Endothelial cell of umbilical vein (primary cell): ENCODE measurements at regions not wholly inside any gene's neighbourhood (a gene's known extent, or its start where the extent isn't known, plus 50 kb on each side); places are given as distances from the start of the nearest gene placed in this dataset.
A peak's percentile ranks its signal among the peaks of the same experiment; 100 is the strongest.

Source experiments
- BruUV-seq: library from RNA; stranded (reverse); fragments of 400-500 nt; replicated peaks from 2 replicates; lab custom pipeline; 2021; lab: Mats Ljungman, UMichigan
- CTCF ChIA-PET: fragments of 300-600, 350-600 bp; sonication (Branson Sonifier 250); formaldehyde crosslinking; loops from one replicate; lab custom pipeline; 2021; ENCODE audit warnings: antibody characterized with exemption, inconsistent platforms; lab: Charles Lee
- POLR2A ChIA-PET: fragments of 300-600, 350-600 bp; sonication (Branson Sonifier 250); formaldehyde crosslinking; loops from one replicate; lab custom pipeline; 2021; ENCODE audit warnings: antibody characterized with exemption, inconsistent platforms; lab: Charles Lee
- DNase-seq: peaks from one replicate; pipeline ENCODE4 v3.0.0-alpha.2; 2011; ENCODE audit warnings: low read depth, low spot score
- FAIRE-seq: peaks from 2 replicates; lab custom pipeline; 2011; peaks lifted over from hg19 to GRCh38; lab: Jason Lieb, UNC
- H2AFZ ChIP-seq: 2 replicates; pipeline ENCODE4 v1.6.0; 2012; ENCODE audit warnings: low read depth, low read length, control low read depth, inconsistent platforms
- H3K27ac ChIP-seq: 2 replicates; pipeline ENCODE4 v1.5.1; 2011; ENCODE audit warnings: low read depth, mild to moderate bottlenecking, control low read depth, low read length, moderate library complexity; ENCODE audit not compliant: insufficient read depth
- H3K27me3 ChIP-seq, 2 experiments: 2 replicates each; pipeline versions ENCODE4 v1.6.0 to v1.6.1; 2011; ENCODE audit warnings: low read length in 2 of 2, mixed read lengths in 1 of 2; ENCODE audit not compliant: control insufficient read depth in 2 of 2, insufficient read depth in 2 of 2
- H3K36me3 ChIP-seq, 2 experiments: 2 replicates in 1 of 2; 3 replicates in 1 of 2; pipeline ENCODE4 v1.5.1; 2011; ENCODE audit warnings: low read length in 2 of 2, mild to moderate bottlenecking in 1 of 2, moderate library complexity in 1 of 2; ENCODE audit not compliant: control insufficient read depth in 2 of 2, insufficient read depth in 2 of 2; ENCODE audit errors: extremely low read depth in 1 of 2
- H3K4me1 ChIP-seq: 3 replicates; pipeline ENCODE4 v1.5.1; 2011; ENCODE audit warnings: mild to moderate bottlenecking, low read length; ENCODE audit not compliant: control insufficient read depth, insufficient read depth; ENCODE audit errors: extremely low read depth
- H3K4me2 ChIP-seq: 2 replicates; pipeline ENCODE4 v1.6.1; 2011; ENCODE audit warnings: low read length, control low read depth, mixed read lengths; ENCODE audit not compliant: insufficient read depth
- H3K4me3 ChIP-seq, 3 experiments: fragments of 200-600 bp in 1 of 3; sonication (generic), shearing (Covaris generic) in 1 of 3; replicated peaks in 1 of 3; 2 replicates each; pipeline ENCODE4 v1.5.1; 2011 to 2016; ENCODE audit warnings: control low read depth in 3 of 3, low read length in 3 of 3, mild to moderate bottlenecking in 2 of 3, inconsistent platforms in 1 of 3, low read depth in 1 of 3, moderate library complexity in 1 of 3; ENCODE audit not compliant: insufficient read depth in 1 of 3
- H3K79me2 ChIP-seq: 2 replicates; pipeline ENCODE4 v1.6.0; 2012; ENCODE audit warnings: low read length, inconsistent platforms; ENCODE audit not compliant: control insufficient read depth, insufficient read depth
- H3K9ac ChIP-seq: replicated peaks from 2 replicates; pipeline ENCODE3; 2011; ENCODE audit warnings: low read length, control low read depth; ENCODE audit not compliant: insufficient read depth; ENCODE audit errors: extremely low read depth
- H3K9me1 ChIP-seq: replicated peaks from 3 replicates; pipeline ENCODE4 v1.6.0; 2011; ENCODE audit warnings: mild to moderate bottlenecking, low read length; ENCODE audit not compliant: control insufficient read depth, insufficient read depth; ENCODE audit errors: extremely low read depth
- H3K9me3 ChIP-seq: replicated peaks from 2 replicates; pipeline ENCODE4 v1.5.1; 2012; ENCODE audit warnings: low read length, inconsistent platforms; ENCODE audit not compliant: control insufficient read depth, insufficient read depth
- H4K20me1 ChIP-seq: replicated peaks from 2 replicates; pipeline ENCODE3; 2011; ENCODE audit warnings: mild to moderate bottlenecking, low read length; ENCODE audit not compliant: control insufficient read depth, insufficient read depth; ENCODE audit errors: extremely low read depth
- EZH2 ChIP-seq: IDR thresholded peaks from 2 replicates; pipeline ENCODE4 v1.6.1; 2012; ENCODE audit warnings: borderline replicate concordance, low read depth, mild to moderate bottlenecking, moderate library complexity, low read length, inconsistent platforms; ENCODE audit not compliant: severe bottlenecking
- FOS ChIP-seq: IDR thresholded peaks from 2 replicates; pipeline ENCODE4 v1.6.1; 2011; ENCODE audit warnings: mild to moderate bottlenecking, low read length, moderate library complexity, borderline replicate concordance; ENCODE audit not compliant: insufficient read depth
- GATA2 ChIP-seq: IDR thresholded peaks from 2 replicates; pipeline ENCODE4 v1.7.0; 2011; ENCODE audit warnings: low read depth, mild to moderate bottlenecking, moderate library complexity, mixed read lengths, low read length; ENCODE audit not compliant: insufficient read length, insufficient read depth
- JUN ChIP-seq: IDR thresholded peaks from 2 replicates; pipeline ENCODE4 v1.6.1; 2011; ENCODE audit warnings: borderline replicate concordance, low read depth; ENCODE audit not compliant: insufficient read length, insufficient read depth
- MAX ChIP-seq: IDR thresholded peaks from 2 replicates; pipeline ENCODE4 v1.6.1; 2011; ENCODE audit not compliant: insufficient read depth, insufficient read length
- MYC ChIP-seq: IDR thresholded peaks from one replicate; pipeline ENCODE4 v1.6.1; 2011; ENCODE audit warnings: mild to moderate bottlenecking, low read depth, low read length
- POLR2A ChIP-seq: IDR thresholded peaks from 2 replicates; pipeline ENCODE4 v1.6.1; 2012; ENCODE audit warnings: low read depth, mild to moderate bottlenecking, control low read depth, low read length
- POLR2AphosphoS5 ChIP-seq: IDR thresholded peaks from 2 replicates; pipeline ENCODE4 v1.6.1; 2012; ENCODE audit warnings: low read depth, mild to moderate bottlenecking, control low read depth, low read length, moderate library complexity; ENCODE audit not compliant: insufficient read depth
- dilution Hi-C: fragments of 300-500 bp; cut with MboI; formaldehyde crosslinking; loops from one replicate; pipeline ENCODE4 v1.15.0; 2019; ENCODE audit warnings: low sequenced_read_pairs; ENCODE audit not compliant: extremely low pct_ligation_motif_present
- intact Hi-C: fragments of 100-400 bp; cut with micrococcal nuclease; formaldehyde crosslinking; loops from one replicate; pipeline ENCODE4 v1.10.0; 2022
- TF ChIP-seq, protein P1 (sequence below), 2 donors: IDR thresholded peaks; 1 replicate in 1 of 2; 2 replicates in 1 of 2; pipeline ENCODE4 v1.5.1; 2011; ENCODE audit warnings: low read length in 2 of 2, mild to moderate bottlenecking in 2 of 2, moderate library complexity in 2 of 2, control low read depth in 1 of 2, inconsistent platforms in 1 of 2, low read depth in 1 of 2; ENCODE audit not compliant: insufficient read depth in 1 of 2; ENCODE audit errors: extremely low read depth in 1 of 2

DNA sequence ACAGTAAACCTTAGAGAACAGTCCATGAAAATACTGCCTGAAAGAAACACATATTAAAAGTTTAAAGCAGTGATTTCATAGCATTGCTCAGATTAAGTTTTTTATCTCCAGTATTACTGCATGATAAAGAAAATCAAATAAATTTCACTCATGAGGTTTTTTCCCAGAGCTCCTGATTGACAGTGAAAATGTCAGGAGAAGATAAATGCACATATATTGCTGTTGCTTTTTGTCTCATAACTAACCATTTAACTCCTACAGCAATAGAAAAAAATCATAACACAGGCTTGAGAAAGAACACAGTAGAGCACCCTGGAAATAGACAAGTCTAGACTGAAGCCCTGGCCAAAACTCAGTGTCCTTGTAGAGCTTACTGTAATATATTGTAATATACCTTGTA is 391.0 kb downstream of the TMX3 start:
- no peaks in the 10 kb centered on the region for H3K9me3 ChIP-seq
- no peak overlapping the region for H3K4me3 ChIP-seq
- no peaks in the 10 kb centered on the region for H3K27me3 ChIP-seq
- no TSS peak for BruUV-seq
- dilution Hi-C loops: no loop called here
- H3K79me2 ChIP-seq: no peaks in the 10 kb centered on the region
- H3K4me2 ChIP-seq: no peak overlapping the region
- H3K9ac ChIP-seq: no peak overlapping the region
- no peaks in the 10 kb centered on the region for H4K20me1 ChIP-seq
- FAIRE-seq (no peak), DNase-seq (no peak)
- ChIA-PET CTCF (no interaction called here), POLR2A (no interaction called here)
- TF ChIP-seq MYC (no peak), POLR2AphosphoS5 (no peak)
- no peaks in the 10 kb centered on the region for H3K36me3 ChIP-seq
- H3K4me1 ChIP-seq: no peaks in the 10 kb centered on the region
- no peaks in the 10 kb centered on the region for H3K9me1 ChIP-seq
- no peak overlapping the region for H3K27ac ChIP-seq
- no peak overlapping the region for H2AFZ ChIP-seq
- intact Hi-C loops: no loop called here

DNA sequence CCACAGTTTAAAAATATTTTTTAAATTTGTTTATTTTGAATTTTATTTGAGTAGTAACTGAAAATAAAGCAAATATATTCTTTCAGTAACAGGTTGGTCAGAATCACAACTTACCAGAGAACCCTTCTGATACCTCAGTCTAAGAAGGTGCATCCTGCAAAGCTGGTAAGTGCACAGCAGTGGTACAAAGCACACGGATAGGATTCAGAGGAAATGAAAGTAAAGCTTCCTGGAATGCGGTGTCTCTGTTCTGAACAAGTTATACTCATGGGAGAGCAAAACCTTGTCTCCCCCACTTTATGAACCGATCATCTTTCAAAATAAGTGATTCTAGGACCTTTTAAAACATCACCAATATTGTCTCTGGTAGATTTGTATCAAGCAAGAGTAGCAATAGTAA is 398.3 kb downstream of the TMX3 start:
- Histone ChIP-seq H2AFZ (no peak overlapping the region), H3K9ac (no peak overlapping the region), H3K4me3 (no peak overlapping the region), H3K9me3 (no peaks in the 10 kb centered on the region), H3K4me2 (no peak overlapping the region), H3K4me1 (no peaks in the 10 kb centered on the region), H3K9me1 (no peaks in the 10 kb centered on the region), H3K36me3 (no peaks in the 10 kb centered on the region), H3K79me2 (no peaks in the 10 kb centered on the region), H3K27me3 (no peaks in the 10 kb centered on the region), H3K27ac (no peak overlapping the region), H4K20me1 (no peaks in the 10 kb centered on the region)
- CTCF ChIA-PET: no interaction called here
- intact Hi-C loops: no loop called here
- TF ChIP-seq MYC (no peak), POLR2AphosphoS5 (no peak), FOS (no peak), MAX (no peak), GATA2 (no peak), POLR2A (no peak), EZH2 (no peak), JUN (no peak)
- TF ChIP-seq, protein P1, sequence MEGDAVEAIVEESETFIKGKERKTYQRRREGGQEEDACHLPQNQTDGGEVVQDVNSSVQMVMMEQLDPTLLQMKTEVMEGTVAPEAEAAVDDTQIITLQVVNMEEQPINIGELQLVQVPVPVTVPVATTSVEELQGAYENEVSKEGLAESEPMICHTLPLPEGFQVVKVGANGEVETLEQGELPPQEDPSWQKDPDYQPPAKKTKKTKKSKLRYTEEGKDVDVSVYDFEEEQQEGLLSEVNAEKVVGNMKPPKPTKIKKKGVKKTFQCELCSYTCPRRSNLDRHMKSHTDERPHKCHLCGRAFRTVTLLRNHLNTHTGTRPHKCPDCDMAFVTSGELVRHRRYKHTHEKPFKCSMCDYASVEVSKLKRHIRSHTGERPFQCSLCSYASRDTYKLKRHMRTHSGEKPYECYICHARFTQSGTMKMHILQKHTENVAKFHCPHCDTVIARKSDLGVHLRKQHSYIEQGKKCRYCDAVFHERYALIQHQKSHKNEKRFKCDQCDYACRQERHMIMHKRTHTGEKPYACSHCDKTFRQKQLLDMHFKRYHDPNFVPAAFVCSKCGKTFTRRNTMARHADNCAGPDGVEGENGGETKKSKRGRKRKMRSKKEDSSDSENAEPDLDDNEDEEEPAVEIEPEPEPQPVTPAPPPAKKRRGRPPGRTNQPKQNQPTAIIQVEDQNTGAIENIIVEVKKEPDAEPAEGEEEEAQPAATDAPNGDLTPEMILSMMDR (IDR thresholded peaks at IDR 0.05; ENCODE audit: extremely low read depth in 1 of 2, insufficient read depth in 1 of 2, low read depth in 1 of 2, low read length in 2 of 2): no peak
- peak; percentile 4 for DNase-seq
- dilution Hi-C loops: no loop called here
- FAIRE-seq: no peak
- POLR2A ChIA-PET: no interaction called here
- no TSS peak for BruUV-seq
